ENCODE measurements at regions not wholly inside any gene's neighbourhood (a gene's known extent, or its start where the extent isn't known, plus 50 kb on each side); places are given as distances from the start of the nearest gene placed in this dataset.

GRCh38 chr1:243980071-243980470 is 71.0 kb upstream of the ZBTB18 start:
- H3K27me3 ChIP-seq (ENCODE audit: insufficient read depth, poor library complexity, severe bottlenecking), result no peaks in the 10 kb centered on the region
- no peak for TF ChIP-seq CTCF (IDR thresholded peaks at IDR 0.05; ENCODE audit: poor library complexity, severe bottlenecking)
- no peaks in the 10 kb centered on the region for H3K9me3 ChIP-seq (ENCODE audit: severe bottlenecking)
- H3K27ac ChIP-seq (ENCODE audit: poor library complexity, severe bottlenecking), result no peak overlapping the region
- H3K4me1 ChIP-seq (ENCODE audit: insufficient read depth, poor library complexity, severe bottlenecking), result no peaks in the 10 kb centered on the region
- no peak for ATAC-seq (ENCODE audit: low read depth)
- DNase-seq (ENCODE audit: low spot score), result no peak
- no peak overlapping the region for H3K4me3 ChIP-seq (ENCODE audit: severe bottlenecking)
- no peaks in the 10 kb centered on the region for H3K36me3 ChIP-seq (ENCODE audit: low read depth)

GRCh38 chr1:243979396-243979795 is 71.7 kb upstream of the ZBTB18 start:
- Histone ChIP-seq H3K36me3 (ENCODE audit: low read depth) (no peaks in the 10 kb centered on the region), H3K27ac (ENCODE audit: poor library complexity, severe bottlenecking) (no peak overlapping the region), H3K27me3 (ENCODE audit: insufficient read depth, poor library complexity, severe bottlenecking) (no peaks in the 10 kb centered on the region), H3K4me3 (ENCODE audit: severe bottlenecking) (no peak overlapping the region), H3K9me3 (ENCODE audit: severe bottlenecking) (no peaks in the 10 kb centered on the region), H3K4me1 (ENCODE audit: insufficient read depth, poor library complexity, severe bottlenecking) (no peaks in the 10 kb centered on the region)
- no peak for ATAC-seq (ENCODE audit: low read depth)
- DNase-seq (ENCODE audit: low spot score), result no peak
- TF ChIP-seq CTCF (IDR thresholded peaks at IDR 0.05; ENCODE audit: poor library complexity, severe bottlenecking), result no peak

GRCh38 chr1:243977094-243977493 is 74.0 kb upstream of the ZBTB18 start:
- ATAC-seq (ENCODE audit: low read depth) (no peak), DNase-seq (ENCODE audit: low spot score) (no peak)
- no peak for TF ChIP-seq CTCF (IDR thresholded peaks at IDR 0.05; ENCODE audit: poor library complexity, severe bottlenecking)
- H3K9me3 ChIP-seq (ENCODE audit: severe bottlenecking), result no peaks in the 10 kb centered on the region
- H3K4me1 ChIP-seq (ENCODE audit: insufficient read depth, poor library complexity, severe bottlenecking), result no peaks in the 10 kb centered on the region
- no peak overlapping the region for H3K27ac ChIP-seq (ENCODE audit: poor library complexity, severe bottlenecking)
- H3K4me3 ChIP-seq (ENCODE audit: severe bottlenecking), result no peak overlapping the region
- no peaks in the 10 kb centered on the region for H3K36me3 ChIP-seq (ENCODE audit: low read depth)
- no peaks in the 10 kb centered on the region for H3K27me3 ChIP-seq (ENCODE audit: insufficient read depth, poor library complexity, severe bottlenecking)

- Histone ChIP-seq H3K9me3 (ENCODE audit: severe bottlenecking) (no peaks in the 10 kb centered on the region), H3K27ac (ENCODE audit: poor library complexity, severe bottlenecking) (no peak overlapping the region), H3K4me3 (ENCODE audit: severe bottlenecking) (no peak overlapping the region), H3K4me1 (ENCODE audit: insufficient read depth, poor library complexity, severe bottlenecking) (no peaks in the 10 kb centered on the region), H3K36me3 (ENCODE audit: low read depth) (no peaks in the 10 kb centered on the region), H3K27me3 (ENCODE audit: insufficient read depth, poor library complexity, severe bottlenecking) (no peaks in the 10 kb centered on the region)
- TF ChIP-seq CTCF (IDR thresholded peaks at IDR 0.05; ENCODE audit: poor library complexity, severe bottlenecking), result no peak
- ATAC-seq (ENCODE audit: low read depth), result no peak
- no peak for DNase-seq (ENCODE audit: low spot score)
Observed at GRCh38 chr1:243974451-243975292, 76.4 kb upstream of the ZBTB18 start.

- no peaks in the 10 kb centered on the region for H3K9me3 ChIP-seq (ENCODE audit: severe bottlenecking)
- ATAC-seq (ENCODE audit: low read depth), result no peak
- H3K4me3 ChIP-seq (ENCODE audit: severe bottlenecking), result no peak overlapping the region
- no peaks in the 10 kb centered on the region for H3K4me1 ChIP-seq (ENCODE audit: insufficient read depth, poor library complexity, severe bottlenecking)
- no peak overlapping the region for H3K27ac ChIP-seq (ENCODE audit: poor library complexity, severe bottlenecking)
- no peaks in the 10 kb centered on the region for H3K36me3 ChIP-seq (ENCODE audit: low read depth)
- no peaks in the 10 kb centered on the region for H3K27me3 ChIP-seq (ENCODE audit: insufficient read depth, poor library complexity, severe bottlenecking)
- no peak for TF ChIP-seq CTCF (IDR thresholded peaks at IDR 0.05; ENCODE audit: poor library complexity, severe bottlenecking)
- DNase-seq (ENCODE audit: low spot score), result no peak
Observed at GRCh38 chr1:243973169-243973568, 77.9 kb upstream of the ZBTB18 start.

Data from RWPE2 (cell line).